Activated T-helper 1 cell treated with anti-CD3 and anti-CD28 coated beads, Interleukin-12 subunit alpha, Interleukin-12 subunit beta, Interleukin-2, Interleukin-4 antibody, amounts not matched to agents 30 ng/mL and 10 ng/mL and 1 ng/mL, durations not matched to agents 14 hours and 24 hours and 36 hours (primary cell): ENCODE measurements at regions not wholly inside any gene's neighbourhood (a gene's known extent, or its start where the extent isn't known, plus 50 kb on each side); places are given as distances from the start of the nearest gene placed in this dataset.

ENCODE experiments used
- DNase-seq: peaks from one replicate; pipeline ENCODE4 v3.0.0; 2021; ENCODE audit warnings: low spot score
- H3K27ac Mint-ChIP-seq: one replicate; pipeline ENCODE4 v1.8.0; 2021; ENCODE audit warnings: mild to moderate bottlenecking, mixed read lengths
- H3K27me3 Mint-ChIP-seq: one replicate; pipeline ENCODE4 v1.8.0; 2022; ENCODE audit warnings: mild to moderate bottlenecking, moderate library complexity, mixed read lengths; ENCODE audit not compliant: insufficient read depth
- H3K36me3 Mint-ChIP-seq: one replicate; pipeline ENCODE4 v1.8.0; 2021; ENCODE audit warnings: low read depth, mixed read lengths
- H3K4me1 Mint-ChIP-seq: one replicate; pipeline ENCODE4 v1.8.0; 2021; ENCODE audit warnings: low read depth, mixed read lengths
- H3K4me3 Mint-ChIP-seq: one replicate; pipeline ENCODE4 v1.8.0; 2021; ENCODE audit warnings: mild to moderate bottlenecking, moderate library complexity, mixed read lengths
- H3K9me3 Mint-ChIP-seq: one replicate; pipeline ENCODE4 v1.8.0; 2021; ENCODE audit warnings: mixed read lengths
- intact Hi-C: fragments of 100-400 bp; cut with micrococcal nuclease; formaldehyde crosslinking; loops from one replicate; pipeline ENCODE4 v1.15.1; 2024

- Mint-ChIP-seq H3K27me3 (peaks cover 3% of the 10 kb centered on the region), H3K4me3 (no peak overlapping the region)
These were observed 133.4 kb upstream of the LYPLAL1 start for GRCh38 chr1:219040291-219040690.

GRCh38 chr1:219041141-219041540 is 132.5 kb upstream of the LYPLAL1 start:
- H3K9me3 Mint-ChIP-seq, result no peaks in the 10 kb centered on the region
- H3K36me3 Mint-ChIP-seq, result no peaks in the 10 kb centered on the region
- H3K4me1 Mint-ChIP-seq, result no peaks in the 10 kb centered on the region
- H3K27ac Mint-ChIP-seq, result no peak overlapping the region
- intact Hi-C loops, result no loop called here
- H3K27me3 Mint-ChIP-seq, result peaks cover 3% of the 10 kb centered on the region
- no peak overlapping the region for H3K4me3 Mint-ChIP-seq
- DNase-seq, result no peak

More at GRCh38 chr1:219040291-219040690, 133.4 kb upstream of the LYPLAL1 start:
- intact Hi-C loops, result no loop called here
- H3K9me3 Mint-ChIP-seq, result no peaks in the 10 kb centered on the region
- H3K4me1 Mint-ChIP-seq, result no peaks in the 10 kb centered on the region
- no peak overlapping the region for H3K27ac Mint-ChIP-seq
- no peak for DNase-seq
- H3K36me3 Mint-ChIP-seq, result no peaks in the 10 kb centered on the region

- H3K36me3 Mint-ChIP-seq, result no peaks in the 10 kb centered on the region
- peaks cover 3% of the 10 kb centered on the region for H3K27me3 Mint-ChIP-seq
- intact Hi-C loops, result no loop called here
- H3K27ac Mint-ChIP-seq, result no peak overlapping the region
- no peaks in the 10 kb centered on the region for H3K9me3 Mint-ChIP-seq
- no peak for DNase-seq
- H3K4me3 Mint-ChIP-seq, result no peak overlapping the region
- no peaks in the 10 kb centered on the region for H3K4me1 Mint-ChIP-seq
These were observed 131.9 kb upstream of the LYPLAL1 start for GRCh38 chr1:219041818-219042217.

DNA sequence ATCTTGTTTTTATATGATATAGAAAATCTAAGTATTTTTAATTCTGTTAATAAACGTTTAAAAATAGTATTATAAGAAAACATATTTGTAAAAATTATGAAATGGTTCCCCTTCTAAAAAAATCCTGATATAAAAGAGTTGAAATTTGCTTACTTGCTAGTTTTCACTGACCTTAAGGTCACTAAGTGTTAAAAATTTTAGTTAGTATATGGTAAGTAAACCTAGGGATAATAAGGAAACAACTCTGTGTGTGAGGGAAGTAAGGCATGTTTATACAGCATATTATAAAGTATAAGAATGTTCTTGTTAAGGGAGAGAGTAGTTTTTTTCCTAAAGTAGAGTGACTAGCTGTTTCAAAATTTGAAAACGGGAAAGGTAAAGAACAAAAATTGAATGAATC is 130.9 kb upstream of the LYPLAL1 start:
- H3K36me3 Mint-ChIP-seq, result no peaks in the 10 kb centered on the region

DNA sequence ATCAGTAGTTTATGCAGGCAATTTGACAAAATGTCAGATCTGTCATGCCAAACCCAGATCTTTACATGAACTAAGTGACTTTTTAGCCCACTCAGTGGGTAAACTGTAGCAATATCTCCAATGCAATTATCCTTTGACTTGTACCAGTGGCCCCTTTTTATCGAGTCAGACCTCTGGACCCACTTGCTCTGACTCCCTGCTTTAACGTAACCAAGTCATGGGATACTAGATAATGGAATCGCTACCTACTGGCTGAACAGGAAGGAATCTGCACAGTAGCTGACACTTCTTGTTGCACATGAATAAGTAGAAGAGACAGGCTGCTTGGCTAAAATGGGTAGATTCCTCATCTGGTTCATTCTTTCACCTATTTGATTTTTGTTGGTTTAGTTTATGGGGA is 128.4 kb upstream of the LYPLAL1 start:
- no peak for DNase-seq
- Mint-ChIP-seq H3K27me3 (peaks cover 3% of the 10 kb centered on the region), H3K4me3 (no peak overlapping the region), H3K27ac (no peak overlapping the region), H3K4me1 (no peaks in the 10 kb centered on the region), H3K36me3 (no peaks in the 10 kb centered on the region), H3K9me3 (no peaks in the 10 kb centered on the region)
- intact Hi-C loops, result no loop called here

More for the DNA sequence above, 130.9 kb upstream of the LYPLAL1 start:
- Mint-ChIP-seq H3K4me3 (no peak overlapping the region), H3K27me3 (peaks cover 3% of the 10 kb centered on the region), H3K9me3 (no peaks in the 10 kb centered on the region), H3K27ac (no peak overlapping the region), H3K4me1 (no peaks in the 10 kb centered on the region)
- intact Hi-C loops, result no loop called here
- DNase-seq, result no peak

- no peaks in the 10 kb centered on the region for H3K4me1 Mint-ChIP-seq
These were observed 124.2 kb upstream of the LYPLAL1 start for GRCh38 chr1:219049501-219049900.

GRCh38 chr1:219050086-219050821 is 123.4 kb upstream of the LYPLAL1 start:
- Mint-ChIP-seq H3K4me3 (no peak overlapping the region), H3K9me3 (no peaks in the 10 kb centered on the region), H3K27ac (no peak overlapping the region), H3K36me3 (no peaks in the 10 kb centered on the region), H3K27me3 (no peaks in the 10 kb centered on the region), H3K4me1 (no peaks in the 10 kb centered on the region)
- no peak for DNase-seq
- intact Hi-C loops, result no loop called here

More at GRCh38 chr1:219049501-219049900, 124.2 kb upstream of the LYPLAL1 start:
- Mint-ChIP-seq H3K27me3 (no peaks in the 10 kb centered on the region), H3K9me3 (no peaks in the 10 kb centered on the region), H3K36me3 (no peaks in the 10 kb centered on the region), H3K4me3 (no peak overlapping the region), H3K27ac (no peak overlapping the region)
- intact Hi-C loops, result no loop called here
- DNase-seq, result no peak

DNA sequence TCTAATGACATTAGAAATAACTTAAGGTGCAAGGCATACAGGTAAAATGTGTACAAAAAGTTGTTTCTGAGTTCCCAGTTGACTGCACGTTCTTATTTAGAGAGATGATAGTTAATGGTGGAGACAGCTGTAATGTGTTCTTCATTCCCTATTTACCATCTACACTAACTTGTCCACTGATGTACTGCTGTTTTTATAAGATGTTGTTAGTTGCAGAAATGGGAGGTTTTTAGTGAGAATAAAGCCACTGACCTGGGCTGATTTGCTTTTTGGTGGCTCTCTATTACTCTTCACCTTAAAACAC is 122.9 kb upstream of the LYPLAL1 start:
- H3K36me3 Mint-ChIP-seq, result no peaks in the 10 kb centered on the region
- no peak for DNase-seq
- no peak overlapping the region for H3K4me3 Mint-ChIP-seq
- H3K27ac Mint-ChIP-seq, result no peak overlapping the region
- no peaks in the 10 kb centered on the region for H3K9me3 Mint-ChIP-seq
- intact Hi-C loops, result no loop called here
- H3K4me1 Mint-ChIP-seq, result no peaks in the 10 kb centered on the region
- no peaks in the 10 kb centered on the region for H3K27me3 Mint-ChIP-seq

DNA sequence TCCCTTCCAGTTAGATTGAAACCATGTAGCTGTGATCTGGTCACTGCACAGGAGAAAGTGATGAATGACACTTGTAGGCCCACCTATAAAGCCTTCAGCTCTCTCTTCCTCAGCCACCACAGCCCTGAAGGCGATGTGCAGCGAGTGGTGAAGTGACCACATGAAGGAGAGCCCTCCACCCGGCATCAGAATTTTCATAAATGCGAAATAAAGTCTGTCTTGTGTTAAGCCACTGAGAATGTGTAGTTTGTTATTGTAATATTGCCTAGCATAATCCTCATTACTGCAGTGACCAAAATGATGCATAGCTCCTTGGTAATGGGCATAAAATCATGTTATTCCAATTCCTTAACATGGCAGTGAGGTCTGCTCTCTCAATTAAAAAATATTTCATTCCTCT is 122.1 kb upstream of the LYPLAL1 start:
- H3K36me3 Mint-ChIP-seq, result no peaks in the 10 kb centered on the region
- H3K4me1 Mint-ChIP-seq, result no peaks in the 10 kb centered on the region
- DNase-seq, result no peak
- H3K9me3 Mint-ChIP-seq, result no peaks in the 10 kb centered on the region
- H3K27ac Mint-ChIP-seq, result no peak overlapping the region
- no peaks in the 10 kb centered on the region for H3K27me3 Mint-ChIP-seq
- intact Hi-C loops, result no loop called here
- H3K4me3 Mint-ChIP-seq, result no peak overlapping the region

DNA sequence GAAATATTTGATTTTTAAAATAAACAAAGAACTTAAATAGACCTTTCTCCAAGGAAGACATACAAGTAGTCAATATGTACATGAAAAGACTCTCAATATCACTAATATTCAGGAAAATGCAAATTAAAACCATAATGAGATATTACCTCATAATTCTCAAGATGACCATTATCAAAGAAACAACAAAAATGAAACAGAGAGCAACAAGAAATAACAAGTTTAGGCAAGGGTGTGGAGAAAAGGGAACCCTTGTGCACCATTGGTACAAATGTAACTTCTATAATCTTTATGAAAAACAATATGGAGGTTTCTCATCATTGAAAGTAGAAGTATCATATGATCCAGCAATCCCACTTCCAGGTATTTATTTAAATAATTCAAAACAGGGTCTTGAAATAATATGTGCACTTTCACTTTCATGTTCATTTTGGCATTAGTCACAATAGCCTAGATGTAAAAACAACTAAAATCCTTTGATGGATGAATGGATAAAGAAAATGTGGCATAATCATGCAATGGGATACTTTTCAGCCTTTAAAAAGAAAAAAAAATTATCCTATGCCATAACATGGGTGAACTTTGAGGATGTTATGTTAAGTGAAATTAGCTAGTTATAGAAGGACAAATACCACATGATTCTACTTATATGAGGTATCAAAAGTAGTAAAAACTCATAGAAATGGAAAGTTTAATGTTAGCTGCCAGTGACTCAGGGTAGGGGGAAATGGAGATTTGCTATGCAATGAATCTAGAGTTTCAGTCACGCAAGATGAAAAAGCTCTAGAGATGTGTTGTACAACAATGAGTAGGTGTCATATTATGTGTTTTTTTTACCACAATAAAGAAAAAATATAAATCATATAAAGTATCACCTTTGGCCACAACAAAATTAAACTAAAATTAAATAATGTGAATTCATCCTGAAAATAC is 114.5 kb upstream of the LYPLAL1 start:
- no peaks in the 10 kb centered on the region for H3K9me3 Mint-ChIP-seq
- H3K4me1 Mint-ChIP-seq, result no peaks in the 10 kb centered on the region
- H3K36me3 Mint-ChIP-seq, result no peaks in the 10 kb centered on the region
- no peak overlapping the region for H3K4me3 Mint-ChIP-seq
- peaks cover 2% of the 10 kb centered on the region for H3K27me3 Mint-ChIP-seq
- DNase-seq, result no peak
- no peak overlapping the region for H3K27ac Mint-ChIP-seq
- intact Hi-C loops, result no loop called here

DNA sequence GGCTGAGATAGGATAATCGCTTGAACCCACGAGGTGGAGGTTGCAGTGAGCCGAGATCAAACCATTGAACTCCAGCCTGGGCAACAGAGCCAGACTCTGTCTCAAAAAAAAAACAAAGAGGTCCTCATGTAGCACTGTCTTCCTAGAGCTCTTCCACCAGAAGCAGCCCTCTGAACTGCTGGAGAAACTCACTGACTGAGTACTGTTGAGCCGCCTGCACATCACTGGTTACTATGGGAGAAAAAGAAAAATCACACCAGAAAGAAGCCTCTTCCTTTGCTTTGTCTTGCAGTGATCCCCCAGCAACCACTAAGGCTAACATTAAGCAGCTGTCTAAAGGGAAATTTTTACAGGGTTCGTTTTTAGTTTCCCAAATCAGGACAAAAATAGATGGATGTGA is 112.9 kb upstream of the LYPLAL1 start:
- intact Hi-C loops, result no loop called here
- no peaks in the 10 kb centered on the region for H3K9me3 Mint-ChIP-seq
- DNase-seq, result no peak

GRCh38 chr1:219062161-219062560 is 111.5 kb upstream of the LYPLAL1 start:
- H3K36me3 Mint-ChIP-seq, result no peaks in the 10 kb centered on the region
- intact Hi-C loops, result no loop called here

More for the DNA sequence above, 112.9 kb upstream of the LYPLAL1 start:
- Mint-ChIP-seq H3K27ac (no peak overlapping the region), H3K4me3 (no peak overlapping the region), H3K36me3 (no peaks in the 10 kb centered on the region), H3K4me1 (no peaks in the 10 kb centered on the region), H3K27me3 (peaks cover 2% of the 10 kb centered on the region)

DNA sequence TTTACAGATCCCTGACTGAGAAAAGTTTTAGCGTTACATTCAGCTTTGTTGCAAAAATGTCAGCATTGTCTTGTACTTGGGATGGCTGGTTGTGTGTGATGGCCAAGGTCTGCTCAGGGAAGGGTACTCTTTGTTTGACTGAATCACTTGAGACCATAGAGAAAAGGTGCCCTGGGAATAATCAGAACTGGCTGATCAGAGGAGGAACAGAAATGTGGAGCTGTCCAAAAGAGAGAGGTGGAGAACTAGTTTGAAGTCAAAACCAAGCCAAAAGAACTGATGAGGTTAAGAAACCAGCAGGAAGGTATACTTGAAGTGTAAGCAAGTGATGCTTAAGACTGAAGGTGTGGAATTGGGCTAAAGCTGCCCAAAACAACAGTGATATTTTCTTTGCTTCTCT is 107.6 kb upstream of the LYPLAL1 start:
- no peak overlapping the region for H3K27ac Mint-ChIP-seq
- no peaks in the 10 kb centered on the region for H3K36me3 Mint-ChIP-seq
- no peak for DNase-seq
- no peaks in the 10 kb centered on the region for H3K27me3 Mint-ChIP-seq
- intact Hi-C loops, result no loop called here
- H3K9me3 Mint-ChIP-seq, result no peaks in the 10 kb centered on the region
- H3K4me3 Mint-ChIP-seq, result no peak overlapping the region
- no peaks in the 10 kb centered on the region for H3K4me1 Mint-ChIP-seq

More at GRCh38 chr1:219062161-219062560, 111.5 kb upstream of the LYPLAL1 start:
- no peaks in the 10 kb centered on the region for H3K9me3 Mint-ChIP-seq
- H3K4me3 Mint-ChIP-seq, result no peak overlapping the region
- H3K4me1 Mint-ChIP-seq, result no peaks in the 10 kb centered on the region
- H3K27me3 Mint-ChIP-seq, result peaks cover 2% of the 10 kb centered on the region
- no peak for DNase-seq
- no peak overlapping the region for H3K27ac Mint-ChIP-seq
